ENCODE measurements at regions not wholly inside any gene's neighbourhood (a gene's known extent, or its start where the extent isn't known, plus 50 kb on each side); places are given as distances from the start of the nearest gene placed in this dataset.
"Not testable (repeated sequence)": the region's sequence is repeated elsewhere in the genome, so short reads cannot be mapped to it uniquely, and the experiment has no call there.

GRCh38 chr14:34098045-34098984 is 147.4 kb upstream of the EGLN3 start:
- peak; percentile 68 for DNase-seq (ENCODE audit: low spot score)

- DNase-seq (ENCODE audit: low spot score): no peak
Measured at GRCh38 chr14:34097644-34098043, 146.8 kb upstream of the EGLN3 start.

GRCh38 chr14:34094384-34094783 is 143.5 kb upstream of the EGLN3 start:
- DNase-seq (ENCODE audit: low spot score): no peak

GRCh38 chr14:34093883-34094282 is 143.0 kb upstream of the EGLN3 start:
- no peak for DNase-seq (ENCODE audit: low spot score)

- DNase-seq (ENCODE audit: low spot score): no peak
Measured at GRCh38 chr14:34090451-34090850, 139.6 kb upstream of the EGLN3 start.

- DNase-seq (ENCODE audit: low spot score): no peak
Measured at GRCh38 chr14:34088914-34089313, 138.0 kb upstream of the EGLN3 start.

GRCh38 chr14:34087571-34087970 is 136.7 kb upstream of the EGLN3 start:
- DNase-seq (ENCODE audit: low spot score): no peak

GRCh38 chr14:34086223-34086757 is 135.4 kb upstream of the EGLN3 start:
- DNase-seq (ENCODE audit: low spot score): no peak

- no peak for DNase-seq (ENCODE audit: low spot score)
Measured at GRCh38 chr14:34085695-34086094, 134.8 kb upstream of the EGLN3 start.

- peak; percentile 80 for DNase-seq (ENCODE audit: low spot score)
Measured at GRCh38 chr14:34081576-34082136, 130.8 kb upstream of the EGLN3 start.

GRCh38 chr14:34081101-34081575 is 130.3 kb upstream of the EGLN3 start:
- DNase-seq (ENCODE audit: low spot score): no peak

- not testable (repeated sequence) for DNase-seq (ENCODE audit: low spot score)
Measured at GRCh38 chr14:34079643-34080042, 128.8 kb upstream of the EGLN3 start.

- no peak for DNase-seq (ENCODE audit: low spot score)
Measured at GRCh38 chr14:34078117-34078743, 127.4 kb upstream of the EGLN3 start.

- DNase-seq (ENCODE audit: low spot score): no peak
Measured at GRCh38 chr14:34075826-34076225, 125.0 kb upstream of the EGLN3 start.

GRCh38 chr14:34075042-34075744 is 124.3 kb upstream of the EGLN3 start:
- DNase-seq (ENCODE audit: low spot score): no peak

GRCh38 chr14:34072921-34073320 is 122.0 kb upstream of the EGLN3 start:
- no peak for DNase-seq (ENCODE audit: low spot score)

GRCh38 chr14:34072401-34072800 is 121.5 kb upstream of the EGLN3 start:
- DNase-seq (ENCODE audit: low spot score): no peak

- no peak for DNase-seq (ENCODE audit: low spot score)
Measured at GRCh38 chr14:34070917-34071407, 120.1 kb upstream of the EGLN3 start.

GRCh38 chr14:34069854-34070582 is 119.1 kb upstream of the EGLN3 start:
- DNase-seq (ENCODE audit: low spot score): no peak

GRCh38 chr14:34067587-34067986 is 116.7 kb upstream of the EGLN3 start:
- no peak for DNase-seq (ENCODE audit: low spot score)
